ENCODE measurements at regions not wholly inside any gene's neighbourhood (a gene's known extent, or its start where the extent isn't known, plus 50 kb on each side); places are given as distances from the start of the nearest gene placed in this dataset.

GRCh38 chr18:75868031-75868430 is 440.5 kb upstream of the SMIM21 start:
- intact Hi-C loops (cut with micrococcal nuclease) = no loop called here
- POLR2A ChIA-PET = no interaction called here
- no peak for TF ChIP-seq CTCF (IDR thresholded peaks at IDR 0.05; ENCODE audit: unreplicated experiment)
- CTCF ChIA-PET = interaction anchor here (0.6 to 1.0 kb wide), 3 partner anchors 14 to 184 kb away, joined by 3 read pairs; no protein-coding TSS in a partner anchor
- H3K36me3 Mint-ChIP-seq (ENCODE audit: insufficient read depth, unreplicated experiment) = no peaks in the 10 kb centered on the region
- H3K4me1 Mint-ChIP-seq (ENCODE audit: insufficient read depth, unreplicated experiment) = peaks cover 6% of the 10 kb centered on the region
- DNase-seq (ENCODE audit: unreplicated experiment) = no peak
- H3K9me3 Mint-ChIP-seq (ENCODE audit: unreplicated experiment) = no peaks in the 10 kb centered on the region
- no TSS peak for BruUV-seq (replicated peaks)
- peaks cover 8% of the 10 kb centered on the region for H3K27me3 Mint-ChIP-seq (ENCODE audit: insufficient read depth, unreplicated experiment)
- no peak overlapping the region for H3K27ac Mint-ChIP-seq (ENCODE audit: low read depth, unreplicated experiment)
- H3K4me3 Mint-ChIP-seq (ENCODE audit: unreplicated experiment) = no peak overlapping the region

GRCh38 chr18:75865639-75866038 is 438.1 kb upstream of the SMIM21 start:
- intact Hi-C loops (cut with micrococcal nuclease) = no loop called here
- no peaks in the 10 kb centered on the region for H3K36me3 Mint-ChIP-seq (ENCODE audit: insufficient read depth, unreplicated experiment)
- ChIA-PET CTCF (interaction anchor here (1.2 kb wide), 1 partner anchor 11 kb away, joined by 3 read pairs; no protein-coding TSS in a partner anchor), POLR2A (no interaction called here)
- peaks cover 8% of the 10 kb centered on the region for H3K9me3 Mint-ChIP-seq (ENCODE audit: unreplicated experiment)
- peaks cover 23% of the 10 kb centered on the region for H3K27me3 Mint-ChIP-seq (ENCODE audit: insufficient read depth, unreplicated experiment)
- peaks cover 1% of the 10 kb centered on the region for H3K4me1 Mint-ChIP-seq (ENCODE audit: insufficient read depth, unreplicated experiment)
- no peak for DNase-seq (ENCODE audit: unreplicated experiment)
- no peak overlapping the region for H3K27ac Mint-ChIP-seq (ENCODE audit: low read depth, unreplicated experiment)
- no peak for TF ChIP-seq CTCF (IDR thresholded peaks at IDR 0.05; ENCODE audit: unreplicated experiment)
- BruUV-seq (replicated peaks) = no TSS peak
- H3K4me3 Mint-ChIP-seq (ENCODE audit: unreplicated experiment) = no peak overlapping the region

- Mint-ChIP-seq H3K36me3 (ENCODE audit: insufficient read depth, unreplicated experiment) (peaks cover 2% of the 10 kb centered on the region), H3K4me1 (ENCODE audit: insufficient read depth, unreplicated experiment) (no peaks in the 10 kb centered on the region), H3K27ac (ENCODE audit: low read depth, unreplicated experiment) (no peak overlapping the region), H3K27me3 (ENCODE audit: insufficient read depth, unreplicated experiment) (peaks cover 23% of the 10 kb centered on the region), H3K9me3 (ENCODE audit: unreplicated experiment) (peaks cover 15% of the 10 kb centered on the region), H3K4me3 (ENCODE audit: unreplicated experiment) (no peak overlapping the region)
- DNase-seq (ENCODE audit: unreplicated experiment) = no peak
- POLR2A ChIA-PET = no interaction called here
- TF ChIP-seq CTCF (IDR thresholded peaks at IDR 0.05; ENCODE audit: unreplicated experiment) = no peak
- BruUV-seq (replicated peaks) = no TSS peak
- intact Hi-C loops (cut with micrococcal nuclease) = no loop called here
- CTCF ChIA-PET = no interaction called here
These were observed 437.3 kb upstream of the SMIM21 start for GRCh38 chr18:75864816-75865215.

GRCh38 chr18:75863696-75864095 is 436.2 kb upstream of the SMIM21 start:
- no peak overlapping the region for H3K27ac Mint-ChIP-seq (ENCODE audit: low read depth, unreplicated experiment)
- ChIA-PET POLR2A (no interaction called here), CTCF (interaction anchor here (0.6 kb wide), 1 partner anchor 313 kb away, joined by 3 read pairs; no protein-coding TSS in a partner anchor)
- DNase-seq (ENCODE audit: unreplicated experiment) = no peak
- no peak overlapping the region for H3K4me3 Mint-ChIP-seq (ENCODE audit: unreplicated experiment)
- H3K27me3 Mint-ChIP-seq (ENCODE audit: insufficient read depth, unreplicated experiment) = peaks cover 23% of the 10 kb centered on the region
- intact Hi-C loops (cut with micrococcal nuclease) = no loop called here
- peaks cover 6% of the 10 kb centered on the region for H3K36me3 Mint-ChIP-seq (ENCODE audit: insufficient read depth, unreplicated experiment)
- BruUV-seq (replicated peaks) = no TSS peak
- H3K9me3 Mint-ChIP-seq (ENCODE audit: unreplicated experiment) = peaks cover 18% of the 10 kb centered on the region
- no peaks in the 10 kb centered on the region for H3K4me1 Mint-ChIP-seq (ENCODE audit: insufficient read depth, unreplicated experiment)
- no peak for TF ChIP-seq CTCF (IDR thresholded peaks at IDR 0.05; ENCODE audit: unreplicated experiment)

All from MCF 10A (cell line).